Upper lobe of left lung (tissue), 6 donors: ENCODE measurements at regions not wholly inside any gene's neighbourhood (a gene's known extent, or its start where the extent isn't known, plus 50 kb on each side); places are given as distances from the start of the nearest gene placed in this dataset.

Experiments
- ATAC-seq, 2 donors: fragments of 200-7000 bp; cut with Tn5 transposase; one replicate each; pipeline ENCODE4 v1.9.1; 2022; ENCODE audit warnings: mild to moderate bottlenecking in 2 of 2, moderate library complexity in 2 of 2; ENCODE audit not compliant: low FRiP score in 2 of 2
- DNase-seq, 2 donors: peaks; one replicate each; pipeline ENCODE4 v3.0.0-alpha.2; 2019 to 2020
- H3K27ac ChIP-seq, 4 donors: fragments of 200-600 bp; sonication (generic); one replicate each; pipeline ENCODE4 v1.5.1; 2016 to 2019
- H3K27me3 ChIP-seq, 4 donors: fragments of 200-600 bp; sonication (generic); one replicate each; pipeline ENCODE4 v1.5.1; 2017 to 2019
- H3K36me3 ChIP-seq, 4 donors: fragments of 200-600 bp; sonication (generic); one replicate each; pipeline ENCODE4 v1.5.1; 2016 to 2019
- H3K4me1 ChIP-seq, 4 donors: fragments of 200-600 bp; sonication (generic); one replicate each; pipeline ENCODE4 v1.5.1; 2018 to 2019
- H3K4me3 ChIP-seq, 4 donors: fragments of 200-600 bp; sonication (generic); one replicate each; pipeline ENCODE4 v1.5.1; 2017 to 2019; ENCODE audit warnings: mild to moderate bottlenecking in 2 of 4, moderate library complexity in 1 of 4
- H3K9me3 ChIP-seq, 4 donors: fragments of 200-600 bp; sonication (generic); one replicate each; pipeline ENCODE4 v1.5.1; 2018 to 2019
- EP300 ChIP-seq, 4 donors: sonication (generic); formaldehyde crosslinking; IDR thresholded peaks; one replicate each; pipeline ENCODE4 v1.5.1; 2017; ENCODE audit warnings: antibody characterized with exemption in 4 of 4, control low read depth in 2 of 4
- POLR2A ChIP-seq, 4 donors: fragments of 450-650 bp; IDR thresholded peaks; one replicate each; pipeline ENCODE4 v1.5.1; 2016 to 2017; ENCODE audit warnings: antibody characterized with exemption in 4 of 4, mild to moderate bottlenecking in 2 of 4
- POLR2AphosphoS5 ChIP-seq, 2 donors: sonication (generic); formaldehyde crosslinking; IDR thresholded peaks; one replicate each; pipeline ENCODE4 v1.5.1; 2017; ENCODE audit warnings: antibody characterized with exemption in 2 of 2
- WGBS, 2 donors: methylation state at CpG; one replicate each; pipeline ENCODE4 v1.1.5; 2017 to 2018; 5-methylcytosine and 5-hydroxymethylcytosine counted together
- TF ChIP-seq, protein P1 (sequence below), 6 experiments: fragments of 450-650 bp in 4 of 6; fragments of 200-600 bp in 2 of 6; sonication (generic) in 2 of 6; IDR thresholded peaks; one replicate each; pipeline ENCODE4 v1.5.1; 2016 to 2019; ENCODE audit warnings: antibody characterized with exemption in 6 of 6
- donor health status: DM: no; HTN: no; CAD: no; lungs with moderate emphysema.
- donor health status: DM: no; HTN: yes; CAD: no; lungs with severe emphysema.

DNA sequence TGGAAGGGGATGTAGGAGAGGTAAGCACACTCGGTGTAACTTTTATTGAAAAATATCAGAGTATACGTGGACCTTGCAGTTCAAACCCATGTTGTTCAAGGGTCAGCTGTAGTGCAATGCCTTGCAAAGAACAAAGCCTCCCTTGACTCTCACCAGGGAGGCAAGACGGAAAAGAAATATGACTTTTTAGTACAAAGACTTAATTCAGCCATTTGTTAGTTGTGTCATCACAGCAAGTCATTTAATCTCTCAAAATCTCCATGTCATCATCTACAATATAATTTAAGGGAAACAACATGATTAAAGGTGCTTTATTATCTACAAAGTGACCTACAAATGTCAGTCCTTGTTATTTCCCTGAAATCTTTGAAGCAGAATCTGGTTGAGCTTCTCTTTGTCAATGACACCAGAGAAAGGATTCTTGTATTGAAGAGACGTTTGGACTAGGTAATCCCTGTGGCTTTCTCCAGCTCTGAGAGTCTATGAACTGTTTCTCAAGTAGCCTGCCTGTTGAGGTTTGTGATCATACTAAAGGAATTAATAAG, 502.8 kb downstream of the REEP3 start:
- H3K27me3 ChIP-seq, result no peaks in the 10 kb centered on the region

DNA sequence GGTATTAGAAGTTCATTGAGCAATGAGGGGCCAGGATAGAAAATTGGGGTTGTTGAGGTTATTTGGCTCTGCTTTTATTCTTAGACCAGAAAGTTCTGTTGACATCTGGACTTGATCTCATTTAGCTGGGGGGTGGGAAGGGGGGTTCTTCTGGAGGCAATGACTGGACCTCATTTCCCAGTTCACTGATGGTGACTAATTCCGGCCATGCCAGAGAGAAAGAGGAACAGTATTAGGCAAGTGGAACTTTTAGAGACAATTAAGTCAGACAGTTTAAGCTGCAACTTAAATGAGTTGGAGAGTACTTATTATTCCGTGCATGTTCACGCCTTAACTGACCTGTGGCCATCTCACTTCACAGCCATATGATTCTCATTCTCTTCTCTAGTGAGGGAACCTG, 512.5 kb downstream of the REEP3 start:
- peak in 1 of 2 donors; percentile 38 for ATAC-seq
- Histone ChIP-seq H3K9me3 (no peaks in the 10 kb centered on the region), H3K4me3 (no peak overlapping the region), H3K27ac (no peak overlapping the region), H3K36me3 (no peaks in the 10 kb centered on the region), H3K27me3 (no peaks in the 10 kb centered on the region), H3K4me1 (no peaks in the 10 kb centered on the region)
- 73 to 80% methylated on average over 3 of the region's 3 CpGs for WGBS, 2 donors
- no peak for DNase-seq
- TF ChIP-seq, protein P1, sequence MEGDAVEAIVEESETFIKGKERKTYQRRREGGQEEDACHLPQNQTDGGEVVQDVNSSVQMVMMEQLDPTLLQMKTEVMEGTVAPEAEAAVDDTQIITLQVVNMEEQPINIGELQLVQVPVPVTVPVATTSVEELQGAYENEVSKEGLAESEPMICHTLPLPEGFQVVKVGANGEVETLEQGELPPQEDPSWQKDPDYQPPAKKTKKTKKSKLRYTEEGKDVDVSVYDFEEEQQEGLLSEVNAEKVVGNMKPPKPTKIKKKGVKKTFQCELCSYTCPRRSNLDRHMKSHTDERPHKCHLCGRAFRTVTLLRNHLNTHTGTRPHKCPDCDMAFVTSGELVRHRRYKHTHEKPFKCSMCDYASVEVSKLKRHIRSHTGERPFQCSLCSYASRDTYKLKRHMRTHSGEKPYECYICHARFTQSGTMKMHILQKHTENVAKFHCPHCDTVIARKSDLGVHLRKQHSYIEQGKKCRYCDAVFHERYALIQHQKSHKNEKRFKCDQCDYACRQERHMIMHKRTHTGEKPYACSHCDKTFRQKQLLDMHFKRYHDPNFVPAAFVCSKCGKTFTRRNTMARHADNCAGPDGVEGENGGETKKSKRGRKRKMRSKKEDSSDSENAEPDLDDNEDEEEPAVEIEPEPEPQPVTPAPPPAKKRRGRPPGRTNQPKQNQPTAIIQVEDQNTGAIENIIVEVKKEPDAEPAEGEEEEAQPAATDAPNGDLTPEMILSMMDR (IDR thresholded peaks at IDR 0.05), result no peak
- TF ChIP-seq EP300 (IDR thresholded peaks at IDR 0.05) (no peak), POLR2A (IDR thresholded peaks at IDR 0.05) (no peak), POLR2AphosphoS5 (IDR thresholded peaks at IDR 0.05) (no peak)

More for the DNA sequence above, 502.8 kb downstream of the REEP3 start:
- Histone ChIP-seq H3K27ac (no peak overlapping the region), H3K4me3 (no peak overlapping the region), H3K4me1 (no peaks in the 10 kb centered on the region), H3K36me3 (no peaks in the 10 kb centered on the region), H3K9me3 (peaks cover 0 to 6% (median 1%) of the 10 kb centered on the region in 4 donors)
- 76% methylated on average over 4 of the region's 4 CpGs for WGBS, 2 donors
- TF ChIP-seq, protein P1 (IDR thresholded peaks at IDR 0.05), result no peak
- TF ChIP-seq POLR2A (IDR thresholded peaks at IDR 0.05) (no peak), POLR2AphosphoS5 (IDR thresholded peaks at IDR 0.05) (no peak), EP300 (IDR thresholded peaks at IDR 0.05) (no peak)
- DNase-seq, result no peak
- no peak for ATAC-seq

DNA sequence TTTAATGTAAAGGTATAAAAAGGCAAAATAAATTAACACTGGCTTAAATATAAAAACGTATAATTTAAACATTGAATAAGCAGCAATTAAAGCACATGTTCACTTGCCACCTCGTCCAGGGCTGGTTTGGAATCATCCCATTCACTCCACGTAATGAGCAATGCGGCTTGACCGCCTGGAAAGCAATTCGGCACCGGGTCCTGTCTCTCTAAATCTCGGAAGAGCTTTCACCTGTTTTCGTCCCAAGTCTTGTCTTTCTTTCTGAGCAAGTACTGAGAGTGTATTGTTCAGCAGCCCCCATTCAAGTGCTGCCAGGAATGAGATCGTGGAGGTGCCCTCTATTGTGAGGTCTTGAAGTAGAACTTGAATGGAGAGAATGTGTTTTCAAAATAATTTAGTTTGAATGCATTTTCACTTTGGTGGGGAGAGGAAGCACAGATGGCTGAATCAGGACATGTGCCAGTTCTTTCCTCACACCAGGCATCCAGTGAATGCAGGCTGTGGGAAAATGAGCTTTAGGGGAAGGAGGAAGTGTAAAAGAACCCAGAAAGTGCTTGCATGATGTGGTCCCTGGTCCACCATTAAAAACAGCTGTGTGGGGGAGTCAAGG, 515.2 kb downstream of the REEP3 start:
- no peak for ATAC-seq
- Histone ChIP-seq H3K9me3 (no peaks in the 10 kb centered on the region), H3K27me3 (no peaks in the 10 kb centered on the region), H3K4me3 (no peak overlapping the region), H3K27ac (no peak overlapping the region), H3K4me1 (peaks cover 0 to 7% (median 2%) of the 10 kb centered on the region in 4 donors), H3K36me3 (no peaks in the 10 kb centered on the region)
- no peak for TF ChIP-seq EP300 (IDR thresholded peaks at IDR 0.05)
- TF ChIP-seq POLR2AphosphoS5 (IDR thresholded peaks at IDR 0.05), result no peak
- TF ChIP-seq, protein P1 (IDR thresholded peaks at IDR 0.05), result no peak
- no peak for TF ChIP-seq POLR2A (IDR thresholded peaks at IDR 0.05)
- 46 to 59% methylated on average over 10 of the region's 10 CpGs for WGBS, 2 donors
- DNase-seq, result no peak

DNA sequence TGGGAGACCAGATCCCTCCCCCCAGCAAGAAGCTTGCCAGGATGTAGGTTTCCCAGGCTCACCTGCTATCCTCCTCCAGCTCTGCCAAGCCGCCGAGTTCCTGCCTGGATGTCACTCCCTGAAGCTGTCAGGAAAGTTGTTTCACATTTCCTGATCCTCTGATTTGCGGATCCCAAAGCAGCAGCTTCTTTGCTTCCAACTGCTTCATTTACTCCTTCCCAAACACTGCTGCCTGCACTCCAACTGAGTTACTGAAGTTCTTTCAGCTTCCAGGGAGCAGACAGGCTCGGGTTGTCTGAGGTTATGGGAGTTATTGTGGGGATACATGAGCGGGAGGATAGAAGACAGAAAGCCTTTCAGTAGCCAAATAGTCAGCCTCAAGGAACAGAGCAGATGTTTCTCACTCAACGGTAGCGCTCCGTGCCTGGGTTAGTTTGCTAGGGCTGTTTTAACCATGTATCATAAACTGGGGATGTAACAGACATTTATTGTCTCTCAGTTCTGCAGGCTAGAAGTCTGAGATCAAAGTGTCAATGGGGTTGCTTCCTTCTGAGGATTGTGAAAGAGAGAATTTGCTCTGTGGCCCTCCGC, 516.0 kb downstream of the REEP3 start:
- no peaks in the 10 kb centered on the region for H3K36me3 ChIP-seq
- no peak overlapping the region for H3K27ac ChIP-seq
- TF ChIP-seq POLR2AphosphoS5 (IDR thresholded peaks at IDR 0.05), result no peak
- TF ChIP-seq, protein P1 (IDR thresholded peaks at IDR 0.05), result no peak
- TF ChIP-seq POLR2A (IDR thresholded peaks at IDR 0.05), result no peak
- no peak for TF ChIP-seq EP300 (IDR thresholded peaks at IDR 0.05)
- DNase-seq (no peak), ATAC-seq (no peak)
- peaks cover 0 to 11% (median 4%) of the 10 kb centered on the region in 4 donors for H3K4me1 ChIP-seq
- H3K9me3 ChIP-seq, result no peaks in the 10 kb centered on the region
- H3K4me3 ChIP-seq, result no peak overlapping the region
- 63 to 68% methylated on average over 9 of the region's 9 CpGs for WGBS, 2 donors
- H3K27me3 ChIP-seq, result no peaks in the 10 kb centered on the region
